GM08714 (cell line): ENCODE measurements at regions not wholly inside any gene's neighbourhood (a gene's known extent, or its start where the extent isn't known, plus 50 kb on each side); places are given as distances from the start of the nearest gene placed in this dataset.
"Not testable (repeated sequence)": the region's sequence is repeated elsewhere in the genome, so short reads cannot be mapped to it uniquely, and the experiment has no call there.

Experiments
- H3K4me3 ChIP-seq: fragments of 200-500 bp; sonication (Bioruptor generic); 2 replicates; pipeline ENCODE4 v1.5.1; 2014; ENCODE audit warnings: mild to moderate bottlenecking, low read length, inconsistent platforms
- ZNF274 ChIP-seq: IDR thresholded peaks from 2 replicates; pipeline ENCODE4 v1.6.1; 2012; ENCODE audit warnings: mild to moderate bottlenecking, low read depth, low read length

DNA sequence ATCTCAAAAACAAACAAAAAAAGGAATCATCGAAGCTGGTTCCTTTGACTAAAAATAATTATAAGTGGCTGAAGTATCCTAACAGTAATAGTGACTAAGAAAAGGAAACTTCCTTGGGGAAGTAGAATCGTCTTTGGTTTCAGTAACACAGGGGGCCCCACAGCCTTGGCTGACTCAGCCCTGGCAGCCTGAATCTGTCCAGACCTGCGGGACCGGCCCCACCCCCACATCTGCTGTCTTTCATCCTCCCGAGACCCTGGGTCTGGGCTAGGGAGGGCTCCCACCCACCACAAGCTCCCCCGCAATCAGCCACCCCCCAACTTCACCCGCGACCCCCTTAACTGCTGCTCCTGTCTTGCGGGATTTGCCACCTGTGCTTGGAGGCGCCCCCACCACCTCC is 1452.6 kb upstream of the ACVR2A start:
- no peak overlapping the region for H3K4me3 ChIP-seq
- TF ChIP-seq ZNF274: no peak

DNA sequence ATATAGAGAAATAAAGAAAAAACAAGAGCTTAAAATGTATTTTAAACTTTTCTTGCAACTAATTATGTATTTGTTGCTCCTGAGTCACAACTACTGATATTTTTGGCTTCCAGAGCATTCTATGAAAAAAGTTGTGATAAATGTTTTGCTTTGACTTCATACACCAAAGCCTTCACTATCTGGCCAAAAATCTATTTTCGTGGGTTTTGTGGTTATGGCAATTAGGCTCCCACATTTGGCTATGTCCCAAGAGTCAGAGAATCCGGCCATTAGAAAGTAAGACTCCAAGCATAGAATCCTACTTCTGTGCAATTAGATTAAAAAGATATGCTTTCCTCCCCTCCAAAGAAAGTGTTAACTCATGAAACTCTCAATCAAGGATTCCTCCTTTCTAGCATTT is 1456.1 kb upstream of the ACVR2A start:
- H3K4me3 ChIP-seq: no peak overlapping the region
- no peak for TF ChIP-seq ZNF274

DNA sequence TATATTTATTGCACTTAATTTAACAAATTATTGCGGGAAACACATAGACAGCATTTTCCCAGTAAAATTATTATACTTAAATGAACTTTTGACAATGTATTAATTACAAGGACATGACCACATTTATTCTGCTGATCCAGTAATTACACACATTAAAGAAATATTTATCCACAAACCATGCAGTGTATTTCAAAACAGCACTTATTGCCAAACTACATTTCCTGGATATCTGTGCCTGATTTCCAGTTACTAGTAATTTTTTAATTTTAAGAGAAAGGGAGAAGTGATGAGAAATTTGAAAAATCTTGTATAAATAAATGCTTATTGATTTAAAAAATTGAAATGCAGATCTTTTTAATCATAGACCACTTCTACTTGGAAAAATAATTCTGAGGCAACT is 1458.7 kb upstream of the ACVR2A start:
- TF ChIP-seq ZNF274: no peak

DNA sequence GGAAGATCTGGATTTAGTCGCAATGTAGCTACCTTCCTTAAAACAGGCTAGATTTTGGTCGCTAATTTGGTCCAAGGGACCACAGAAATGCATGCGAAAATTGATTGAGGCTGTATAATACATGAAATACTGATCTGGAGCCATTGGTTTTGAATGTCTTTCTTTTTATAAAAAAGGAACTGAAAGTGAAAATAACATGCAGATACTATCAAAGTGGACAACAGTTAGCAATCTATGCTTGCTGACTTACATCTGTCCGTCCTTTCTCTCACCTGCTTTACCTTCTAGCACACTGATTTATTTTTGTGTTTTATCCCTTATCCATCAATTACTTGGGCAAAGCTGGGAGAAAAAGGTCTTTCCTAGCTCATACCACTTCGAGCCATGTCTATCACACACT is 1459.8 kb upstream of the ACVR2A start:
- no peak for TF ChIP-seq ZNF274
- H3K4me3 ChIP-seq: no peak overlapping the region

More for the DNA sequence above, 1458.7 kb upstream of the ACVR2A start:
- H3K4me3 ChIP-seq: no peak overlapping the region

- H3K4me3 ChIP-seq: no peak overlapping the region
- TF ChIP-seq ZNF274: no peak
Observed at GRCh38 chr2:146376511-146377064, 1468.2 kb upstream of the ACVR2A start.

GRCh38 chr2:146374505-146374904 is 1470.3 kb upstream of the ACVR2A start:
- no peak overlapping the region for H3K4me3 ChIP-seq
- no peak for TF ChIP-seq ZNF274

DNA sequence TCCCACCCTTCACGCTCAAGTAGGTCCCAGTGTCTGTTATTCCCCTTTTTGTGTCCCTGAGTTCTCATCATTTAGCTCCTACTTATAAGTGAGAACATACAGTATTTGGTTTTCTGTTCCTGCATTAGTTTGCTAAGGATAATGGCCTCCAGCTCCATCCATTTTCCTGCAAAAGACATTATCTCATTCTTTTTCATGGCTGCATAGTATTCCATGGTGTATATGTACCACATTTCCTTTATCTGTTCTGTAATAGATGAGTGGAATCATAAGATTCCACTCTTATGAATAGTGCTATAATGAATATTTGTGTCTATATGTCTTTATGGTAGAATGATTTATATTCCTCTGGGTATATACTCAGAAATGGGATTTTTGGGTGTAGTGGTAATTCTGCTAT is 1473.5 kb upstream of the ACVR2A start:
- not testable (repeated sequence) for H3K4me3 ChIP-seq

- H3K4me3 ChIP-seq: no peak overlapping the region
- TF ChIP-seq ZNF274: no peak
Observed at GRCh38 chr2:146370826-146371225, 1474.0 kb upstream of the ACVR2A start.

GRCh38 chr2:146366276-146366675 is 1478.6 kb upstream of the ACVR2A start:
- no peak for TF ChIP-seq ZNF274

GRCh38 chr2:146365041-146365440 is 1479.8 kb upstream of the ACVR2A start:
- no peak overlapping the region for H3K4me3 ChIP-seq
- no peak for TF ChIP-seq ZNF274

More at GRCh38 chr2:146366276-146366675, 1478.6 kb upstream of the ACVR2A start:
- H3K4me3 ChIP-seq: no peak overlapping the region

DNA sequence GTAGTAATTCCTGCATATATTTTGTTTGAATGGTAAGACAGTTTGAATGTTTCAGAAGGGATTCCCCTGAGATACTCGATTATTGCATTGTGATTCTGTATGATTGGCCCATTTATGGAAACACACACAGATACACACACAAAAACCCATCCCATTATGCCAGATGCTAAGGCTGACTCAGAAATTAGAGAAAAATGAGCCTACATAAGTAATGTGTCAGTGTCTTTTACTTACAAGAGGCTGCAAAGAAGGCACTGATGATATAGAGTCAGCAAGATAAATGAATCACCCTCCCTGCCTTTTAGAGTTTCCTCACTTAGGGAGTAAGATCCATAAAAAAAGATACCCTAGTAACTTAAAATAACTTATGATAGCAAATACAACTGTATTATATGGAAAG is 1481.1 kb upstream of the ACVR2A start:
- TF ChIP-seq ZNF274: no peak
- no peak overlapping the region for H3K4me3 ChIP-seq

DNA sequence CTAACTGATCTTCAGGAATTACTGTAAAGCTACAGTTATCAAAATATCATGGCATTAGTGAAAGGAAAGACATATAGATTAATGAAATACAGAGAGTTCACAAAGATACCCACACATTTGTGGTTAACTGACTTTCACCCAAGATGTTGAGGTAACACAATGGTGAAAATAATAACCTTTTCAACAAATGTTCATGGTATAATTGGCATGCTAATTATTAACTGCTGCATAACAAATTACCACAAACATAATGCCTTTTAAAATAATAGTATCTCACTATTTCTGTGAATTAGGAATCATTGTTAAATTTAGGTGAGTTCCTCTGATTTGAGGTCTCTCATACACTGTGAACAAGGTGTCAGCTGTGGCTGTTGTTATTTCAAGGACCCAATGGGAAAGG is 1493.1 kb upstream of the ACVR2A start:
- no peak for TF ChIP-seq ZNF274
- no peak overlapping the region for H3K4me3 ChIP-seq

DNA sequence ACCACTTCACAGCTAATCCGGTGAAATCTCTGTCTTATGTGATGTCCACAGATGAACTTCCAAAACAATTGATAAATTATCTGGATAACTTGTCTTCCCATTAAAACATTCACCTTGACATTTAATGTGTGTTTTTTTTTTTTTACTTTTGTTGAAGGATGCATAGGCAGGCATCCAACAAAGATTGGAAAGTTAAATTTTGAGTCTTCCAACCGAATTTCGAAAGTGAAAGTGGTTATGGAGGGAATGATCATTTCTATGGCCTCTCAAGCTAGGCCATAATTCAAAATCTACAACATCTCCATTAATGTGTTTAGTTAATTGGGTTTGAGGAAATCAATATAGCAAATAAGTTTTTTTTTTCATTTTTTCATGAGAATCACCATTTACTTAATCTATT is 1495.5 kb upstream of the ACVR2A start:
- H3K4me3 ChIP-seq: no peak overlapping the region
- TF ChIP-seq ZNF274: no peak

DNA sequence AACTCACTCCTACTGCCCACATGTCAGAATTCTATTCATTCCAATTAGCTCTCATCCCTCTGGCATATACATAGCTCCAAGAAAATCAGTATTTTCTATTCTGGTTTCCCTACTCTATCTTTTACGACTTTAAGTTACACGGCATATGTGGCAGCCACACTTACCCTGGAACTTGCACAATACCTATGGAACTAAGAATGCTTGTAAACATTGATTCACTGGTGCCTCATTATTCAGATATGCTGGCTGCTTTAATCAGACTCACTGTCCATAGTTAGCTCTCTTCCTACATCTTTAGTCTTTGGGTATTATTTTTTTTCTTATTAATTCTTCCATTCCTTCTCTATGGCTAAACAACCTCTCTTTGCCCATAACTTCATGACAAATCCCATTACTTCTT is 1519.9 kb upstream of the ACVR2A start:
- no peak overlapping the region for H3K4me3 ChIP-seq
- TF ChIP-seq ZNF274: no peak

GRCh38 chr2:146323564-146323963 is 1521.3 kb upstream of the ACVR2A start:
- no peak overlapping the region for H3K4me3 ChIP-seq
- no peak for TF ChIP-seq ZNF274

DNA sequence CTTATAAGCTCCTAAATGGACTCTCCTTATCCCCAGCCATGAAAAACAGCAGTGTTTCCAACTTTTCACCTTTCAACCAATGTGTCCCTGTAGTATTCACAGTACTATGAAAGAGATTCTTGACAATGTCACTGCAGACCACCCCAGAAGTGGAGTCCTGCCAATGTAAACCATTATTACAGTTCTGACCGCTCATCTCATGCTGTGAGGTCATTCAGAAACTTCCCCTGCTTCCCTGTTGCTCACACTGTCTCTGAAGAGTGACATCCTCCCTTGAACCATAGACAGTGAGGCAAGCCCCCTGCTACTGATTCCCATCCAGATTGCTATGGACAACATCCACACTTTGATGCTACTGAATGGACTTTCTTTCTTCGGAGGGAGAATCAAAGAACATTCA is 1523.7 kb upstream of the ACVR2A start:
- no peak overlapping the region for H3K4me3 ChIP-seq
- TF ChIP-seq ZNF274: no peak

DNA sequence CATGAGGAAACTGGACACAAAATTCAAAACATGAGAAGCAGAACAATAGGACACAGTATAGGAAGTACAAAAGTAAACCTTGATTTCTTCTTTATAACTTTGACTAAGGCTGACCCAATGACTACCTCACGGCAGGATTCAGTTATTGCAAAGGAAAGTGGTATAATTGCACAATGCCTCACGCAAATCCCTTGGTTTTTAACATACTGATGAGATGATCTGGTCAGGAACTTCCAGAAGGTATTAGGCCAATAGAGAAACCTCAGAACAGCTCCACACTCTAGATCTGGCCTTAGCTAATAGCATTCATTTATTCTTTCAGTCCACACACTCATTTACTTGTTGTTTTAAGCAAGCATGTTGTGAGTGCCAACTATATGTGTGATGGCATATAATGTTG is 1526.9 kb upstream of the ACVR2A start:
- TF ChIP-seq ZNF274: no peak
- H3K4me3 ChIP-seq: no peak overlapping the region

DNA sequence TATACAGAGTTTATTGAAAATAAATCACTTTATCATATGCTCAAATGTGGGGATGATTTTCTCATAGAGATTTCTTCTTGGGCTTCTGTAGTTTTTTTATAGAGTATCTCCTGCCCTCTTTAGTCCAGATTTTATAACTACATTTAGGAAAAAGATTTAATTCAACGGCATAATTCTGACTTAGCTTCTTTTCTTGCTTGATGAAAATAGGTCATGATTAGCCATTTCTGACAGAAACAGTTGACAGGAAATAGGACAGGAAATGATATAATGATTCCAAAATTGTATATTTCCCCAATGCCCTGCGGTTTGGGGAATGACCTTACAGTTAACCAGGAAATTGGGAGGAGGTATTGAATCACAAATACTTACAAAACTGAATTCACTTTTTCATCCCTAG is 1531.9 kb upstream of the ACVR2A start:
- no peak for TF ChIP-seq ZNF274

More for the DNA sequence above, 1531.9 kb upstream of the ACVR2A start:
- no peak overlapping the region for H3K4me3 ChIP-seq
